ENCODE measurements at regions not wholly inside any gene's neighbourhood (a gene's known extent, or its start where the extent isn't known, plus 50 kb on each side); places are given as distances from the start of the nearest gene placed in this dataset.

GRCh38 chr6:68211242-68211795 lies 423.8 kb upstream of the ADGRB3 start:
- TF ChIP-seq CTCF (IDR thresholded peaks at IDR 0.05; ENCODE audit: borderline replicate concordance, extremely low read depth, low read length, poor library complexity, severe bottlenecking), result no peak
- TF ChIP-seq EZH2 (IDR thresholded peaks at IDR 0.05; ENCODE audit: borderline replicate concordance, low read depth, low read length, severe bottlenecking), result no peak
